ENCODE measurements at regions not wholly inside any gene's neighbourhood (a gene's known extent, or its start where the extent isn't known, plus 50 kb on each side); places are given as distances from the start of the nearest gene placed in this dataset.
"Not testable (repeated sequence)": the region's sequence is repeated elsewhere in the genome, so short reads cannot be mapped to it uniquely, and the experiment has no call there.

GRCh38 chr16:73955702-73956101 is 340.9 kb upstream of the PSMD7 start:
- no peak for DNase-seq (ENCODE audit: low read depth)

GRCh38 chr16:73955255-73955654 is 341.4 kb upstream of the PSMD7 start:
- no peak for DNase-seq (ENCODE audit: low read depth)

- DNase-seq (ENCODE audit: low read depth): no peak
Observed at GRCh38 chr16:73951481-73951880, 345.1 kb upstream of the PSMD7 start.

GRCh38 chr16:73949574-73950320 is 346.9 kb upstream of the PSMD7 start:
- DNase-seq (ENCODE audit: low read depth): peak; percentile 88

GRCh38 chr16:73945631-73946030 is 351.0 kb upstream of the PSMD7 start:
- no peak for DNase-seq (ENCODE audit: low read depth)

GRCh38 chr16:73943184-73943583 is 353.4 kb upstream of the PSMD7 start:
- DNase-seq (ENCODE audit: low read depth): not testable (repeated sequence)

- DNase-seq (ENCODE audit: low read depth): not testable (repeated sequence)
Observed at GRCh38 chr16:73940786-73941185, 355.8 kb upstream of the PSMD7 start.

- DNase-seq (ENCODE audit: low read depth): no peak
Observed at GRCh38 chr16:73923951-73924350, 372.7 kb upstream of the PSMD7 start.

- DNase-seq (ENCODE audit: low read depth): peak; percentile 1
Observed at GRCh38 chr16:73921295-73921694, 375.3 kb upstream of the PSMD7 start.

- no peak for DNase-seq (ENCODE audit: low read depth)
Observed at GRCh38 chr16:73916829-73917594, 379.6 kb upstream of the PSMD7 start.

GRCh38 chr16:73915935-73916334 is 380.7 kb upstream of the PSMD7 start:
- DNase-seq (ENCODE audit: low read depth): no peak

- DNase-seq (ENCODE audit: low read depth): no peak
Observed at GRCh38 chr16:73915140-73915539, 381.5 kb upstream of the PSMD7 start.

- no peak for DNase-seq (ENCODE audit: low read depth)
Observed at GRCh38 chr16:73912850-73913249, 383.8 kb upstream of the PSMD7 start.

- no peak for DNase-seq (ENCODE audit: low read depth)
Observed at GRCh38 chr16:73912281-73912680, 384.3 kb upstream of the PSMD7 start.

GRCh38 chr16:73909529-73910035 is 387.0 kb upstream of the PSMD7 start:
- no peak for DNase-seq (ENCODE audit: low read depth)

GRCh38 chr16:73891129-73891542 is 405.5 kb upstream of the PSMD7 start:
- peak; percentile 7 for DNase-seq (ENCODE audit: low read depth)

GRCh38 chr16:73890186-73891128 is 406.2 kb upstream of the PSMD7 start:
- DNase-seq (ENCODE audit: low read depth): peak; percentile 4

- DNase-seq (ENCODE audit: low read depth): no peak
Observed at GRCh38 chr16:73888840-73889490, 407.6 kb upstream of the PSMD7 start.

GRCh38 chr16:73887911-73888310 is 408.7 kb upstream of the PSMD7 start:
- DNase-seq (ENCODE audit: low read depth): no peak

- no peak for DNase-seq (ENCODE audit: low read depth)
Observed at GRCh38 chr16:73886426-73886825, 410.2 kb upstream of the PSMD7 start.

- DNase-seq (ENCODE audit: low read depth): no peak
Observed at GRCh38 chr16:73885319-73885718, 411.3 kb upstream of the PSMD7 start.

GRCh38 chr16:73883841-73884240 is 412.8 kb upstream of the PSMD7 start:
- DNase-seq (ENCODE audit: low read depth): no peak
